ENCODE measurements at regions not wholly inside any gene's neighbourhood (a gene's known extent, or its start where the extent isn't known, plus 50 kb on each side); places are given as distances from the start of the nearest gene placed in this dataset.

DNA sequence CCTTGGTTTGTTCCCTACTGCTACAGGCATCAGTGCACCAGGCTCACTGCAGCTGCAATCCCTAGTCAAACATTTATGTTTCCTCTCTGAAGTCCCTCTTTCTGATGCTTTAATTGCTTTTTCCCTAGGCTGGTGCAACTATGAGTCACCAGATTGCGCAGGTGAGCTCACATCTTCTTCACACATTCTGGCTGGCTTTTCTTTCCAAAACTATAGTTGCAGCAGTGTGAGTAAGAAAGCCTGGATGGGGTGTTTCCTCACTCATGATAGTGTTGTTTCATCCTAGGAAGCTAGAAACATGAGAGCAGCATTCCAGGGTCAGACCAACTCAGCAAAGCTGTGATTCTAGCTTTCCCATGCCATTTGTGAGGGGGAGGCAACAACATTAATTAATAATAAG lies 296.4 kb downstream of the PAX1 start:
- TF ChIP-seq, protein P1, sequence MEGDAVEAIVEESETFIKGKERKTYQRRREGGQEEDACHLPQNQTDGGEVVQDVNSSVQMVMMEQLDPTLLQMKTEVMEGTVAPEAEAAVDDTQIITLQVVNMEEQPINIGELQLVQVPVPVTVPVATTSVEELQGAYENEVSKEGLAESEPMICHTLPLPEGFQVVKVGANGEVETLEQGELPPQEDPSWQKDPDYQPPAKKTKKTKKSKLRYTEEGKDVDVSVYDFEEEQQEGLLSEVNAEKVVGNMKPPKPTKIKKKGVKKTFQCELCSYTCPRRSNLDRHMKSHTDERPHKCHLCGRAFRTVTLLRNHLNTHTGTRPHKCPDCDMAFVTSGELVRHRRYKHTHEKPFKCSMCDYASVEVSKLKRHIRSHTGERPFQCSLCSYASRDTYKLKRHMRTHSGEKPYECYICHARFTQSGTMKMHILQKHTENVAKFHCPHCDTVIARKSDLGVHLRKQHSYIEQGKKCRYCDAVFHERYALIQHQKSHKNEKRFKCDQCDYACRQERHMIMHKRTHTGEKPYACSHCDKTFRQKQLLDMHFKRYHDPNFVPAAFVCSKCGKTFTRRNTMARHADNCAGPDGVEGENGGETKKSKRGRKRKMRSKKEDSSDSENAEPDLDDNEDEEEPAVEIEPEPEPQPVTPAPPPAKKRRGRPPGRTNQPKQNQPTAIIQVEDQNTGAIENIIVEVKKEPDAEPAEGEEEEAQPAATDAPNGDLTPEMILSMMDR (CRISPR knock-in tag; IDR thresholded peaks at IDR 0.05): no peak
- TF ChIP-seq ZNF781 (CRISPR knock-in tag; IDR thresholded peaks at IDR 0.05; ENCODE audit: borderline replicate concordance, not compliant biosample characterization) (no peak), FOXP1 (IDR thresholded peaks at IDR 0.05) (no peak), FOXP1 (CRISPR knock-in tag; IDR thresholded peaks at IDR 0.05) (no peak), BCL6 (CRISPR knock-in tag; IDR thresholded peaks at IDR 0.05) (no peak), ZNF652 (CRISPR knock-in tag; IDR thresholded peaks at IDR 0.05; ENCODE audit: borderline replicate concordance, low read depth) (no peak), KDM5A (IDR thresholded peaks at IDR 0.05; ENCODE audit: borderline replicate concordance, low read length) (no peak), POLR2AphosphoS5 (IDR thresholded peaks at IDR 0.05; ENCODE audit: low read depth, low read length) (no peak), SIN3B (IDR thresholded peaks at IDR 0.05; ENCODE audit: low read length) (no peak), TCF12 (IDR thresholded peaks at IDR 0.05) (no peak), TCF12 (CRISPR knock-in tag; IDR thresholded peaks at IDR 0.05) (no peak), FOSL1 (CRISPR knock-in tag; IDR thresholded peaks at IDR 0.05; ENCODE audit: borderline replicate concordance) (no peak), MYNN (CRISPR knock-in tag; IDR thresholded peaks at IDR 0.05; ENCODE audit: low read depth) (no peak)
- TF ChIP-seq, protein P2, sequence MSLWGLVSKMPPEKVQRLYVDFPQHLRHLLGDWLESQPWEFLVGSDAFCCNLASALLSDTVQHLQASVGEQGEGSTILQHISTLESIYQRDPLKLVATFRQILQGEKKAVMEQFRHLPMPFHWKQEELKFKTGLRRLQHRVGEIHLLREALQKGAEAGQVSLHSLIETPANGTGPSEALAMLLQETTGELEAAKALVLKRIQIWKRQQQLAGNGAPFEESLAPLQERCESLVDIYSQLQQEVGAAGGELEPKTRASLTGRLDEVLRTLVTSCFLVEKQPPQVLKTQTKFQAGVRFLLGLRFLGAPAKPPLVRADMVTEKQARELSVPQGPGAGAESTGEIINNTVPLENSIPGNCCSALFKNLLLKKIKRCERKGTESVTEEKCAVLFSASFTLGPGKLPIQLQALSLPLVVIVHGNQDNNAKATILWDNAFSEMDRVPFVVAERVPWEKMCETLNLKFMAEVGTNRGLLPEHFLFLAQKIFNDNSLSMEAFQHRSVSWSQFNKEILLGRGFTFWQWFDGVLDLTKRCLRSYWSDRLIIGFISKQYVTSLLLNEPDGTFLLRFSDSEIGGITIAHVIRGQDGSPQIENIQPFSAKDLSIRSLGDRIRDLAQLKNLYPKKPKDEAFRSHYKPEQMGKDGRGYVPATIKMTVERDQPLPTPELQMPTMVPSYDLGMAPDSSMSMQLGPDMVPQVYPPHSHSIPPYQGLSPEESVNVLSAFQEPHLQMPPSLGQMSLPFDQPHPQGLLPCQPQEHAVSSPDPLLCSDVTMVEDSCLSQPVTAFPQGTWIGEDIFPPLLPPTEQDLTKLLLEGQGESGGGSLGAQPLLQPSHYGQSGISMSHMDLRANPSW (CRISPR knock-in tag; IDR thresholded peaks at IDR 0.05; ENCODE audit: borderline replicate concordance): no peak
- TF ChIP-seq, protein P3, sequence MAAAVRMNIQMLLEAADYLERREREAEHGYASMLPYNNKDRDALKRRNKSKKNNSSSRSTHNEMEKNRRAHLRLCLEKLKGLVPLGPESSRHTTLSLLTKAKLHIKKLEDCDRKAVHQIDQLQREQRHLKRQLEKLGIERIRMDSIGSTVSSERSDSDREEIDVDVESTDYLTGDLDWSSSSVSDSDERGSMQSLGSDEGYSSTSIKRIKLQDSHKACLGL (CRISPR knock-in tag; IDR thresholded peaks at IDR 0.05): no peak
- TF ChIP-seq, protein P4, sequence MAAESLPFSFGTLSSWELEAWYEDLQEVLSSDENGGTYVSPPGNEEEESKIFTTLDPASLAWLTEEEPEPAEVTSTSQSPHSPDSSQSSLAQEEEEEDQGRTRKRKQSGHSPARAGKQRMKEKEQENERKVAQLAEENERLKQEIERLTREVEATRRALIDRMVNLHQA (CRISPR knock-in tag; IDR thresholded peaks at IDR 0.05): no peak

Measured in HepG2 (cell line).